C4-2B (cell line): ENCODE measurements at regions not wholly inside any gene's neighbourhood (a gene's known extent, or its start where the extent isn't known, plus 50 kb on each side); places are given as distances from the start of the nearest gene placed in this dataset.

ENCODE experiments used
- ZFX ChIP-seq: fragments of 450-650 bp; IDR thresholded peaks from 2 replicates; pipeline ENCODE4 v1.6.1; 2017
- TF ChIP-seq, protein P1 (sequence below): fragments of 450-650 bp; conservative IDR thresholded peaks from 2 replicates; pipeline ENCODE4 v1.5.1; 2017; ENCODE audit warnings: mild to moderate bottlenecking

DNA sequence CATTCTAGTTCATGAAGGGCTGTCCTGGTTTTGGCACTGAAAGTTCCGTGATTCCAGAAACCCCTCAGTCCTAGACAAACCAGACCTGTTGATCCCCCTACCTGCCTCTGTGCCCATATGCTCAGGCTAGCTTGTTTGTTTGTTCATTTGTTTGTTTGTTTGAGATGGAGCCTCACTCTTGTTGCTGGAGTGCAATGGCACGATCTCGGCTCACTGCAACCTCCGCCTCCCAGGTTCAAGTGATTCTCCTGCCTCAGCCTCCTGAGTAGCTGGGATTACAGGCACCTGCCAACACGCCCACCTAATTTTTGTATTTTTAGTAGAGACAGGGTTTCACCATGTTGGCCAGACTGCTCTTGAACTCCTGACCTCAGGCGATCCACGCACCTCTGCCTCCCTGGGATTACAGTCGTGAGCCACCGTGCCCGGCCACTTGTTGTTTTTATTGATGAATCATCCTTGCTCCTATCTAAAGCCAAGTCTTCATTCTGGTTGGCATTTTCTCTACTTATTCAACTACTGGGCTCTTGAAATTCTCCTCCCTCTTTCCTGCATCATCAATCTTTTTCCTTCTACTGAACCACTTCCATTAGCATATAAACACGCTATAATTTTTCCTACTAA is 86.3 kb upstream of the BMP2K start:
- TF ChIP-seq, protein P1, sequence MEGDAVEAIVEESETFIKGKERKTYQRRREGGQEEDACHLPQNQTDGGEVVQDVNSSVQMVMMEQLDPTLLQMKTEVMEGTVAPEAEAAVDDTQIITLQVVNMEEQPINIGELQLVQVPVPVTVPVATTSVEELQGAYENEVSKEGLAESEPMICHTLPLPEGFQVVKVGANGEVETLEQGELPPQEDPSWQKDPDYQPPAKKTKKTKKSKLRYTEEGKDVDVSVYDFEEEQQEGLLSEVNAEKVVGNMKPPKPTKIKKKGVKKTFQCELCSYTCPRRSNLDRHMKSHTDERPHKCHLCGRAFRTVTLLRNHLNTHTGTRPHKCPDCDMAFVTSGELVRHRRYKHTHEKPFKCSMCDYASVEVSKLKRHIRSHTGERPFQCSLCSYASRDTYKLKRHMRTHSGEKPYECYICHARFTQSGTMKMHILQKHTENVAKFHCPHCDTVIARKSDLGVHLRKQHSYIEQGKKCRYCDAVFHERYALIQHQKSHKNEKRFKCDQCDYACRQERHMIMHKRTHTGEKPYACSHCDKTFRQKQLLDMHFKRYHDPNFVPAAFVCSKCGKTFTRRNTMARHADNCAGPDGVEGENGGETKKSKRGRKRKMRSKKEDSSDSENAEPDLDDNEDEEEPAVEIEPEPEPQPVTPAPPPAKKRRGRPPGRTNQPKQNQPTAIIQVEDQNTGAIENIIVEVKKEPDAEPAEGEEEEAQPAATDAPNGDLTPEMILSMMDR: no peak
- no peak for TF ChIP-seq ZFX
